ENCODE measurements at regions not wholly inside any gene's neighbourhood (a gene's known extent, or its start where the extent isn't known, plus 50 kb on each side); places are given as distances from the start of the nearest gene placed in this dataset.

DNA sequence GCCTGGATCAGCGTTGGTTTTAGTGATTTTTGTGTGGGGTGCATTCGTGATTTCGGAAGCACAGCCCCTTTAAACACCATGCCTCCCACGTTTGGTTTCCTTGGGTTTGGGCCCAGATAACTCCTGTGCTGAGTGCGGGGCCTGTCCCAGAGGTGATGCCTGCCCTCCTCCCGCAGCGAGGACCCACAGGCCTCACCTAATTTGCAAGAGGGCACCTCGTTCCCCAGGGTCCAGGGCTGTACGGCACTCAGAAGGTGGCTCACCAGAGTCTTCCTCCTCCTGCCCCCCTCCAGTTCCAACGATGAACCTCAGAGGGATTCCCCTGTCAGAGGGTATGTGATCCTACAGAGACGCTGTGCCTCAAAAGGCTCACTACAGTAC, 54.3 kb upstream of the SOX1 start:
- TF ChIP-seq, protein P1, sequence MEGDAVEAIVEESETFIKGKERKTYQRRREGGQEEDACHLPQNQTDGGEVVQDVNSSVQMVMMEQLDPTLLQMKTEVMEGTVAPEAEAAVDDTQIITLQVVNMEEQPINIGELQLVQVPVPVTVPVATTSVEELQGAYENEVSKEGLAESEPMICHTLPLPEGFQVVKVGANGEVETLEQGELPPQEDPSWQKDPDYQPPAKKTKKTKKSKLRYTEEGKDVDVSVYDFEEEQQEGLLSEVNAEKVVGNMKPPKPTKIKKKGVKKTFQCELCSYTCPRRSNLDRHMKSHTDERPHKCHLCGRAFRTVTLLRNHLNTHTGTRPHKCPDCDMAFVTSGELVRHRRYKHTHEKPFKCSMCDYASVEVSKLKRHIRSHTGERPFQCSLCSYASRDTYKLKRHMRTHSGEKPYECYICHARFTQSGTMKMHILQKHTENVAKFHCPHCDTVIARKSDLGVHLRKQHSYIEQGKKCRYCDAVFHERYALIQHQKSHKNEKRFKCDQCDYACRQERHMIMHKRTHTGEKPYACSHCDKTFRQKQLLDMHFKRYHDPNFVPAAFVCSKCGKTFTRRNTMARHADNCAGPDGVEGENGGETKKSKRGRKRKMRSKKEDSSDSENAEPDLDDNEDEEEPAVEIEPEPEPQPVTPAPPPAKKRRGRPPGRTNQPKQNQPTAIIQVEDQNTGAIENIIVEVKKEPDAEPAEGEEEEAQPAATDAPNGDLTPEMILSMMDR (IDR thresholded peaks at IDR 0.05), result no peak
- TF ChIP-seq POLR2A (IDR thresholded peaks at IDR 0.05), result no peak

All from body of pancreas (tissue), 4 donors.